NCI-H69 (cell line): ENCODE measurements at regions not wholly inside any gene's neighbourhood (a gene's known extent, or its start where the extent isn't known, plus 50 kb on each side); places are given as distances from the start of the nearest gene placed in this dataset.
"Not testable (repeated sequence)": the region's sequence is repeated elsewhere in the genome, so short reads cannot be mapped to it uniquely, and the experiment has no call there.

Experiments
- DNase-seq: peaks from one replicate; lab custom pipeline; 2025; lab: John Stamatoyannopoulos, UW

DNA sequence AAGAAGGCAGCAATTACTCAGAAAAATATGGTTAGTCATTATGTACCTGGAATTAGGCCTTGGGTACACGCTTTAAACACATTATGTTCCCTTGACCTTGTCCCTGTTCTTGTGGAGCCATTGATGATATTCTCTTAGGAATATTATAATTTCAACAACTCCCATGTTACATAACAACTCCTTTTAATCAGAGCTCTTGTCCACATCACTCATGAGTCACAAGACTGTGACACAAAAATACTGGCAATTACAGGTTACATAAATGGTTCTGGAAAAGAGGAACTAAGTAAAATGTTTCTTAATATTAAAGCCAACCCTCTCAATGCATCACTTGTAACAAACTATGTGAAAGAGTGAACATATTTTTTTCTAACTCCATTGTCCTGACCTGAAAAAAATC is 143.8 kb upstream of the PCLO start:
- no peak for DNase-seq

DNA sequence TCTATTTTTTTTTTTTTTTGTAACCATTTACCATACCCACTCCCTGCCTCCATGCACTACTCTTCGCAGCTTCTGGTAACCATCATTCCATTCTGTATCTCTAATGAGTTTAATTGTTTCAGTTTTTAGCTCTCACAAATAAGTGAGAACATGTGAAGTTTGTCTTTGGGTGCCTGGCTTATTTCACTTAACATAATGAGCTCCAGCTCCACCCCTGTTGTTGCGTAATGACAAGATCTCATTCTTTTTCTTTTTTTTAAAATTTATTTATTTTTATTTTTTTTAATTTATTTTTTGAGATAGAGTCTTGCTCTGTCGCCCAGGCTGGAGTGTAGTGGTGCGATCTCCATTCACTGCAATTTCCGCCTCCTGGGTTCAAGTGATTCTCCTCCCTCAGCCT is 142.3 kb upstream of the PCLO start:
- no peak for DNase-seq

DNA sequence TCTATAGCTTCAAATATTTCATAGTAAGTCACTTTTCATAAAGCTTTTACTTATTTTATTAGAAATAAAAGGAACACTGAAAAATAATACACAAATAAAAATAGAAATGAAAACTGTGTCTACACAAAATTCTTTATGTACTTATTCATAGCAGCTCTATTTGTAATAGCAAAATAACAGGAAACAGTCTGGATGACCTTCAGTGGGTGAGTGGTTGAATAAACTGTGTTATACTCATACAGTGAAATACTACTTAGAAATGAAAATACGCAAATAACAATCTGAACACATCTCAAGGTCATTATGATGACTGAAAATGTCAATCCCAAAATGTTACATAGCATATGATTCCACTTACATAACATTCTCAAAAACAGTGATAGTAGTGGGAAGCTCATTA is 138.7 kb upstream of the PCLO start:
- DNase-seq = no peak

DNA sequence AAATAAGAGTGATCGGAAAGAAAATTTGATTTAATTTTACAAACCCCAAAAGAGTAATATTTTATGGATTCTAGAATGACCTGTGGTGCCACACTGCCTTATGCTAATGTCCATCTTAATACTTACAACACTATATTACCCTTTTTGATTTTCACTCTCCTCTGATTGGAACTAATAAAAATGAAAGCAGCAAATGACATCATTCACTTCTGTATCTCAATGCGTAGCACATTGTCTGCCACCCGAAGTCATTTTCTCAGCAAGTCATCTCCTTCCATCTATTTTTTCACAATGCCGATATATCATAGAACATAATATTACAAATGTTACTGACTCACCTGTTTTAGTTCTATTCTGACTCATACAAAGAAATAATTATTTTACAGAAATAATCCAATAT is 127.5 kb upstream of the PCLO start:
- DNase-seq = no peak

DNA sequence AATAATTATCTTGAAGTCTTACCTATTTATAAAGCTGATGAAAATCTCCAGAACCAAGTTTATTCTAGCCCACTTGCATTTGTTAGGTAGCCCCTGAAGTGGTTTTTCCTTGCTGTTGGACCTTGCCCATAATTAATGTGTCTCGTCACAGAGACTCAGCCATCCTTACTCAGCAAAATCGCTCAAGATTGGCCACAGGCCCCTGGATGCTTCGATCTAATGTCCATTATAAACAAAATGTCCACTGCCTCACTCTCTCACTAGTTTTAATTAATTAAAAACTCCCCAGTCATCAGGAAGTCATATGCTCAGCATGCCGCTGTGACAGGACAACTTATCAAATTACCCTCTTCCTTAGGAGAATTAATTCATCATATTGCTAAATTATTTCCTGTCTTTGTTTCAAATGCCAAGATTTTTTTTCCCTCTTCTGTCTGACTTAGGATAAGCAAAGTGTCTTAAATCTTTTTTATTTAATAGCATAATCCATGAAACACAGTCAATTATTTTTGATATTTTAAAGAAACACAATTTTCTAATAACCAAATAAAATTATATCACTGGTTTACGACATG is 126.8 kb upstream of the PCLO start:
- DNase-seq = no peak

DNA sequence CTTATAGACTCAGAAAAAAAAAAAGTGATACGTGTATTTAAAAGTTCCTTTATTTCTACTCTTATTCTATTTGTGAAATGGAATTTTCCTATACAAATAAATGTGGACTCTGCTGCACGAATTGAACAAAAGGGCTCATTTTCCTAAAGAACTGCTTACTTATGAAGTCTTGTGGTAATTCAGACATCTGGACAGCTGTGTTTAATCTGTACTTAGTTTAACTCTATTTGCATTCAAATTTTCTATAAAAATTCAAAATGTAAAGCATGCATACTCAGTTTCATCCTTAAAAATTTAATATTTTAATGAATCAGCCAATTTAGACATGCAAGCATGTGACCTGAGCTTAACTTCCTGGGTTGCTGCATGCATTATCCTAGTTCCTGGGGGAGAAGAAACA is 118.0 kb upstream of the PCLO start:
- no peak for DNase-seq

DNA sequence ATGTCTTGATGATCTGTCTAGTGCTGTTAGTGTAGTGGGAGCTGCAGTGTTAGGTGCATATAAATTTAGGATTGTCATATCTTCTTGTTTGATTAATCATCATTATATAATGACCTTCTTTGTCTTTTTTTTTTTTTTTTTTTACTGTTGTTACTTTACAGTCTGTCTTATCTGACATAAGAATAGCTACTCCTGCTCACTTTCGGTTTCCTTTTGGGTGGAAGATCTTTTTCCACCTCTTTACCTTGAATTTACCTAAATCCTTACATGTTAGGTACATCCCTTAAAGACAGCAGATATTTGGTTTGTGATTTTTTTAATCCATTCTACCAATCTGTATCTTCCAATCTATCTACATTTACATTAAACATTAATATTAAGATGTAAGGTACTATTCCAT is 113.6 kb upstream of the PCLO start:
- DNase-seq = no peak

DNA sequence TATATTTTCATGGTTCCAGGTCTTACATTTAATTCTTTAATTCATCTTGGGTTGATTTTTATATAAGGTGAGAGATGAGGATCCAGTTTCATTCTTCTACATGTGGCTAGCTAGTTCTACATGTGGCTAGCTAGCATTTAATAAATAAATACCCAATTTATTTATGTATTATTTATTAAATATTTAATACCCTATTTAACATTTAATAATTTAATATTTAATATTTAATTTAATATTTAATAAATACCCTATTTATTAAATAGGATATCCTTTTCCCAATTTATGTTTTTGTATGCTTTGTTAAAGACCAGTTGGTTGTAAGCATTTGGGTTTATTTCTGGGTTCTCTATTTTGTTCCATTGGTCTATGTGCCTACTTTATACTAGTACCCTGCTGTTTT is 111.0 kb upstream of the PCLO start:
- DNase-seq = no peak

DNA sequence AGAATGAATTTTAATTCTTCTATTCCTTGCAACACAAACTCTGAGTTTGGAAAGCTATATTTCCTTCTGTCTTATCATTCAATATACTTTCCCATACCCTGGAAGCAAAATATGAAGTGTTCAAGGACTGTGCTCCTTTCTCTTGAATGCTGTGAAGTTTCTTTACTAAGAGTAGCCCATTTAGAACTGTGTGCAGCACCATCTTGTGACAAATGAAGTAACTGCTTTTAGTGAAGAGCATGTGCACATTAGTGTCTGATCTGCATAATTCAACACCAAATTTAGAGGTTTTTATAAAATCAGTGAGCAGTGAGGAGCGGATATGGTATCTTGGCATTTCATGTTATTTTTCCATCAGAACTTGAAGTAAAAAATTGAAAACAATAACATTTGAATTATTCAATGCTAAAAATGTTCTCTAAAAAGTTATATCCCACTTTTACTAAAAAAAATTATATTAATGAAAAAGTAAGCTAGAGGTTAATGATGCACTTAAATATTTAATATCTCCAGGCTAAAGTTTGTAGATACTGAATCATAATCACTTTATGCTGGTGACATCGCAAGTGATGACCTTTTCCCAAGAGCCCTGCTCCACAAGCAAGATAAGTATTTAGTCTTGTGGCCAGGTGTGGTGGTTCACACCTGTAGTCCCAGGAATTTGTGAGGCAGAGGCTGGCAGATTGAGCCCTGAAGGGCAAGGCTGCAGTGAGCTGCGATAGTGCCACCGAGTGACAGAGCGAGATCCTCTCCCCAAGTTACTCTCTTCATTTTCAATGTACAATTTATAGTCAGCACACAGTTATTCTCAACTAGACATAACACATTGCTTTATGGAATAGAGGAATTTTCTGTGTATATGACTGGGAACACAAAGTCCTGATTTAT is 108.8 kb upstream of the PCLO start:
- peak; percentile 71 for DNase-seq

DNA sequence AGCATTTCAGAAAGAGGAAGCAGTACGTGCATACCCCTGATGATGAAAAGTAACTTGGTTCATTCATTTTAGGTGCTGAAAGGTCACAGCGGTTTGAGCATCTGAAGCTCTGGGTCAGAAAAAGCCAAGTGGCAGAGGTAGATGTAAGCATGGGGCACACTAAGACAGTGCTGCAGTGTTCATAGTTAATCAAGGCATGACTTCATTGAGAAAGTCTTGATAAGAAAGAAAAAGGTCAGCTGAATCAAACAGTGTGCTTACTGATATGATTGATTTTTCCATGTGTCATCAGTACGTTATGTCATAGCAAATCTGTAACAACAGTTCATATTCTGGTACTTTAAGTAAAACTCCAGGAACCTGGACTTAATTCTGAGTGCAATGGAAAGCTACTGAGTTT is 107.7 kb upstream of the PCLO start:
- DNase-seq = no peak

DNA sequence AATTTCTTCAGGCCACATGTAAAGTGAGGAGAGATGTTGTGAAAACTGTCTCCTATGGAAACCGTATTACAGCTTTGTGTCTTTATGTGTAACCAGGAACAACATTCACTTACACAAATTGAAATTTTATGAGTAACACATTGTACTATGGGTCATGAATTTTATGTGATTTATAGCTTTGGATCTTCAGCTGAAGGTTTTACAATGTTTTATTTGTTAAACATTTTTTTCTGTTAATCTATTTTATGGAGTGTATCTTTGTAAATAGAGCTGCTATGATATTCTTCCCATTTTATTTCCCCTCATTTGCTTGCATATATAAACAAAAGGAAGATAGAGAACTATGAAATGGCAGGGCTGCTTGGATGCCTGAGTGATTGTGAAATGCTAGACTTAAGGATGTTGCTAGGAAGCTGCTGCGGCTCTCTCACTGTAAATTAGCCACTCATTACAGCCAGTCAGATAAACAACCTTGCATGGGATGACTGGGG is 104.5 kb upstream of the PCLO start:
- peak; percentile 81 for DNase-seq

DNA sequence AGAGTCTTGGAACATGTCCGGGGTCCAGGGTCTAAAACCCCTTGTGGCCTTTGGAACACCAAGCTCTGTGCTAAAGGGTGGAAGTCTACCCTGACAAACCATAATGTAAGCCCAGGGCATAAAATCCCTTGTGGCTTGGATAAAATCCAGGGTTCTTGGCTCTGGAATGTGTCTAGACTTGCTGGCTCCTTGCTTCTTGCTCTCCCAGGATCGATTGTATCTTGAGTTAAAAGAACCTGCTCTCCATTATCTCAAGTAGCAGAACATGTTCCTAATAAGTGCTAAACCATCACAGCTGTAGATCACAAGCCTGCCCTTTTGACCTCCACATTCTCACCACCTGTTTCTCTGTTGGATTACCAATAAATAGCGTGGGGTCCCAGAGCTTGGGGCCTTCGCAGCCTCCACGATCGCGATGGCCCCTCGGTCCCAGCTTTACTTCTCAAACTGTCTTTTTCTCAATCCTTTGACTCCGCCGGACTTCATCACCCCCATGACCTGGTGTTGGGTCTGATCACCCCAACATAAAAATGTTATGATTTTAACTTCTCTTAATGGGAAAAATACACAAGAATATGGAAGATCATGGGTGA is 100.9 kb upstream of the PCLO start:
- DNase-seq = peak; percentile 8

DNA sequence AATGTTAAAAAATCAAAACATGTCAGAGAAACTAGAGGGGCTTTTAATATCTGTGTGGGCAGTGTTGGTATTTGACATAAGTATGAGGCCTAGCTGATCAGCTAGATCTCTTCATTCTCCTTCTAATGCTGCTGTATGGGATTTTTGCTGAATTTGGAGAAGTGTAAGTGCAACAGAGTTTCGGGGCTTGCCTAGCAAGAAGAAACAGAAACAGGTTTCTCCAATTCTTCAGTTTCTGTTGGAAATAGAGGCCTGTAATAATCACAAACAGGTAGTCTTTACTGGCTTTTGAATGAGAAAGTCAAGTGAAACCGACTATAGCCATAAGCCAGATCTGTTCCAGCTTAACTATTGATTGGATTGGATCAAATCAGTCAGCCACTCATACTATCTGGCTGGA is 96.4 kb upstream of the PCLO start:
- no peak for DNase-seq

DNA sequence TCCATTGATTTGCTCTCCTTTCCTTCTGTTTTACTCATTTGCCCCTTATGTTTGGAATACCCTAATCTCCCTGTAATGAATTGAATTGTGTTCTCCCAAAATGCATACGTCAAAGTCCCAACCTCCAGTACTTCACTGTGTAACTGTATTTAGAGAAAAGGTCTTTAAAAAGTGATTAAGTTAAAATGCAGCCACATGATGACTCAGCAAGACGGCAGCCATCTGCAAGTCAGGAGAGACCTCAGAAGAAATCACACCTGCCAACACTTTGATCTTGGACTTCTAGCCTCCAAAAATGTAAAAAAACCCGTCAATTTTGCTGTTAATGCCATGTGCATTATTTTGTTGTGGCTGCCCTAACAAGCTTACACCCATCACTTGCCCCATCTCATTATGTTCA is 85.3 kb upstream of the PCLO start:
- DNase-seq = no peak

DNA sequence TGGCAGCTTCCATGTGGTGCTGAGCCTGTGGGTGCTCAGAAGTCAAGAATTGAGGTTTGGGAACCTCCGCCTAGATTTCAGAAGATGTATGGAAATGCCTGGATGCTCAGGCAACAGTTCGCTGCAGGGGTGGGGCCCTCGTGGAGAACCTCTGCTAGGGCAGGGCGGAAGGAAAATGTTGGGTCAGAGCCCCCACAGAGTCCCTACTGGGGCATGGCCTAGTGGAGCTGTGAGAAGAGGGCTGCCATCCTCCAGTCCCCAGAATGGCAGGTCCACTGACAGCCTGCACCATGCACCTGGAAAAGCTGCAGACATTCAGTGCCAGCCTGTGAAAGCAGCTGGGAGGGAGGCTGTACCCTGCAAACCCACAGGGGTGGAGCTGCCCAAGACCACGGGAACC is 56.5 kb upstream of the PCLO start:
- not testable (repeated sequence) for DNase-seq

DNA sequence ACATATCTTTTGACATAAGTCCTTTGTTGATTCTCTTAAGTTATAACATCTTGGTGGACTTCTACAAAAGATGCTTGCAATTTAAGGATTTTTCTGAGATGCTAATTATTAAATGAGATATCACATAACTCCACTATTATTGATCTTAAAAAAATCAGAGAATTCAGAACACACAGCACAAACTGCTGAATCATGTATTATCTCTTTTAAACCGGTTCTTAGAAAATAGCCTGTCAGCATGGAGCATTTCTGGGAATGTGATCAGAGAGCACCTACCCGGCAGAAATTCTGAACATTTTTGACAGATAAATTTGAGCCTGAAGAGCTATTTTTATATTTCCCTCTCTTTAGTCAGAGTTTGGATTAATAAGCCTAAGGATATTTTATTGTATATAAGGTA is 50.2 kb upstream of the PCLO start:
- DNase-seq = no peak
